ENCODE measurements at regions not wholly inside any gene's neighbourhood (a gene's known extent, or its start where the extent isn't known, plus 50 kb on each side); places are given as distances from the start of the nearest gene placed in this dataset.
"Not testable (repeated sequence)": the region's sequence is repeated elsewhere in the genome, so short reads cannot be mapped to it uniquely, and the experiment has no call there.

DNA sequence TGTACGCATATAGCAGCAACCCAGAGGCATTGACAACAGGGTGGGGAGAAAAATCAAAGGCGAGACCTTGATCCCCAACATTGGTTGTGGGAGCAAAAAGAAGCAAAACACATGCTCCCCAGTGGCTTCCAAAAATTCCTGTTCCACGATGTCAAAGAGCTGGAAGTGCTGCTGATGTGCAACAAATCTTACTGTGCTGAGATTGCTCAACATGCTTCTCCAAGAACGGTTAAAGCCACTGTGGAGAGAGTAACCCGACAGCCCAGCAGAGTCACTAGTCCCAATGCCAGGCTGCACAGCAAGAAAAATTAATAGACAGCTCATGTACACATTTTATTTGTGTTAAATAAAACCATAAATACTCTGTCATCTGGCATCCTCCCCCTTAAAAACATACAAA is 179.9 kb upstream of the PFN2 start:
- no peak for DNase-seq

- peak; percentile 19 for DNase-seq
Measured at GRCh38 chr3:150149651-150150051, 179.0 kb upstream of the PFN2 start.

GRCh38 chr3:150148227-150148626 is 177.5 kb upstream of the PFN2 start:
- no peak for DNase-seq

DNA sequence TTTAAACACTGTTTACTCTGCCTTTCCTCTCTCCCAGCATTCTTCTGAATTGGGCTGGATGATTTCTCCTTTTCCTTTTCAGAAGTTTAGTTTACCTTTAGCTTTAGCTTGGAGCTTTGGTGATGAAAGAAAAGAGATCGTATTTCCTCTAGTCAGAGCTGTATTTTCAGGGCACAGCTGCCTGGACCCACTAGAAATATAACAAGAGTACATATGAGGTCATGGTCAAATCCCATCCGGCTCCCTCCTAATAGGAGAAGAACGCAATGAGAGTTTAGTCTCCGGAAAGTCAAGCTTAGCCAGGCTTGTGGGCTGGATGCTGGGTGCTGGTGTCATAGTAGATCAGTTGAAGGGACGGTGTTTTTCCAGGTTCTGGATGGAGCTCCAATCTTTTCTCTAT is 177.1 kb upstream of the PFN2 start:
- DNase-seq, result no peak

DNA sequence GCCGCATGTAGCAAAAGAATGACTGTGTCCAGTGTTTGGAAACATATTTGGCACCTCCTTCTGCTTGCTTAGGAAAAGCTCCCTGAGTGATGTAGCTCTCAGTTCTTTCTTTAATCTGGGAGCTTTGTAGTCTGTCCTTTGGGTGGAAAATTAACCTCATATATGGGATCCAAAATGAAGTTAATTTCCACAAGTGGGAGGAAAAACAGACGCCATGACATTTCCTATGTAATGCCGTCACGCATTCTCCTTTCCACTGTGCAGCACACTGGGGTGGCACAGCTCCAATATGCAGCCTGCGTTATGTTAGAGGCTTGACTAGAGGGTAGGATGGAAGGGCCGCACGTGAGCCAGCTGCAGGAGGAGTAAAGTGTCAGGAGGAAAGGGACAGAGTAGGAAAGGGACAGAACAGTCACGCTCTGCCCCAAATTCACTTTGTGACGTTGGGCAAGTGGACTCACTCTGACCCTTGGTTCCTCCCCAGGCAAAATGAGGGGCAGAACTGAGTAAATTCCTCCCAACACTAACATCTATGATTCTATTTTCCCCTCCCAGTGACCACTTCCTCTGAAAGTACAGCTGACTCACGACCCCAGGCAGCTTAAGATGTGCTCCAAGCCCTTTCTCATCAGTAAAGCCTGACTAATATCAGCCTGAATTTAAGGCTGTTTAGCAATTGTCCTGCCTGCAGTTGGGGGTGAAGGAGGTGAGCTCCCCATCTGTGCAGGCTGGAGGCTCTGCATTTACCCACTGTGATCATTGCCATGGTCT is 176.5 kb upstream of the PFN2 start:
- peak; percentile 90 for DNase-seq

GRCh38 chr3:150145659-150146058 is 175.0 kb upstream of the PFN2 start:
- DNase-seq, result no peak

GRCh38 chr3:150144191-150144708 is 173.6 kb upstream of the PFN2 start:
- no peak for DNase-seq

GRCh38 chr3:150142936-150143335 is 172.2 kb upstream of the PFN2 start:
- no peak for DNase-seq

DNA sequence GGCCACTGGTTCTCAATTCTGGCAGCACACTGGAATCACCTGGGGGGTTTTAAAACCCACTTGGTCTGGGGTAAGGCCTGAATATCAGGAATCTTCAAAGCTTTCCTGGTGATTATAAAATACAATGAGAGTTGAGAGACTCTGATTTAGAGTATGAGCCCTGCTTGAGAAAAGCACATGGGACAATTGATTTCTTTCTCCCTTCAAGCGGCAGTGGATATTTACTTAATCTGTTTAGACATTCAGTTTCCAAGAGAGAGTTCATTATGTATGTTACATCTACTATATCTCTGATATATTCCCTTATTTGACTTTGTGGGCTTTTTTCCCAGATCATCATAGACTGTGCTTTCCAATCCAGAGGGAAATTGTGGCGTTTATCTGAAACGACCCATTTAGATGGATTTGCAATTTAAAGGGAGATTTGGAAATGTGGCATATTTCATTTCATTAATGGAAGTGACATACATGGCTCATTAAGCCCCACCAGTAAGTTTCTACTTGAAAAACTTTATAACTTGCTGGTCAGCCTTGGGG is 171.2 kb upstream of the PFN2 start:
- DNase-seq, result no peak

DNA sequence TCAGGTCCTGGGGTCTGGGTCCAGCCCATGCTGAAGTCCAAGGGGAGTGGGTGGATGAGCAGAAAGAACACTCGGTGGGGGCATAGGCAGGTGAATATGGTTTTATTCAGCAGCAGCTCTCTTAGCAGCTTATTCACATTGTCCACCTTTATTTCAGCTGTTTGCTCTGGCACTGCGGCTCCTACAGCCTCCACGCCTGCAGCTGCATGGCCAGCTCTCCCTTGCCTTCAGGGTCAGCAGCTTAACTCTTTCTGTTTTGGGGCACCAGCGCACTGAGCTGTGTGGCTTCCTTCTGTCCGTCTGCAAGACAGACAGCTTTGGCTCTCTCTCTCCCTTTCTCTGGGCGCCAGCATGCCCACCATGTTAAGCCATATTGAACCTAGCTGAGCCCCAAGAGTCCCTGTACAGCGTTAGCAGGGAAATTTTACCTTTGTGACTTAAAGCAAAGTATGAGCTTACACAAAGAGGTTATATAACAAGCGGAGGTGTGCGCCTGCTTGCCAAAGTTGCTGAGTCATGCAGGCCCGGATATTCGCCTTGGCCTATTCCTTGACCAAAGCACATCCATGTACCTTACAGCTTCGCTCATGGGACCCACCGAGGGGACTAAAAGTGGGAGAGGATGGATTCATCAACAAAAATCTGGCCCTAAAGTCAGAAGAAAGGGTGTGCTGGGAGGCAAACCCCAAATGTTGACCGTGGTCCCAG is 170.1 kb upstream of the PFN2 start:
- DNase-seq, result no peak

DNA sequence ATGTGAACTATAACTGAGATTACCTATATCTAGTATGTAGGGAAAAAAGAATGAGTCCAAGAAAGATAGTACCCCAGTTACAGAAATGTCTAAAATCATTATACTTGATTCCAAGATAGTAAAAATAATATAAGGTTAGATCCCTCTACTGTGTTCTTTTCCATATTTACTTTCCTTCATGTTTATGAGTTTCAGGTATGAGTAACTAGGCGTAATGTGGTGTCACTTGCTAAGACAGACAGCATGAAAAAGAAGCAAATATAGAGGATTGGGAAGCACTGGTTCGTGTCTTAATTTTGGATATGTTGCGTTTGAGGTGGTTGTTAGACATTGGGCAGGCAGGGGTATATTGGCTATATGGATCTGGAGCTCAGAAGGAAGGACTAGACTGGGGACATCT is 168.1 kb upstream of the PFN2 start:
- DNase-seq, result no peak

GRCh38 chr3:150136242-150136641 is 165.5 kb upstream of the PFN2 start:
- DNase-seq, result no peak

DNA sequence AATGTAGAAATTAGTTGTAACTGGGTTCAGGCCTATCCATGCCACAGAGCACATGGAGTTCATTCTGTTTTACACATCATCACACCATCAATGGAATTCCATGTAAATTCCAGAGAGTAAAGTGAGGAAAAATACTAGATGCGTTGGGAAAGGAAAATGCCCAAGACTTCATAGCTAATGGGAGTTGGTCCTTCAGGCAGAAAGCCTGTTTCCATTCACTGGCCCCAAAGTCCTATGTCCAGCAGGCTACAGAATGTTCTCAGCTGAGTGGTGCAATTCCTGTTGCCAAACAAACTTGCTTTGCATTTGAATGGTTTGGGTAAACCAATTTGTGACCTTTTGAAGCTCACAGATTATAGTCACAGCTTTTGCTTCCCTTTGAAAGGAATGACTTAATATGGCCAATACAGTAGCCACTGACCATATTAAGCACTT is 164.6 kb upstream of the PFN2 start:
- DNase-seq, result no peak

GRCh38 chr3:150133293-150133692 is 162.6 kb upstream of the PFN2 start:
- DNase-seq, result no peak

DNA sequence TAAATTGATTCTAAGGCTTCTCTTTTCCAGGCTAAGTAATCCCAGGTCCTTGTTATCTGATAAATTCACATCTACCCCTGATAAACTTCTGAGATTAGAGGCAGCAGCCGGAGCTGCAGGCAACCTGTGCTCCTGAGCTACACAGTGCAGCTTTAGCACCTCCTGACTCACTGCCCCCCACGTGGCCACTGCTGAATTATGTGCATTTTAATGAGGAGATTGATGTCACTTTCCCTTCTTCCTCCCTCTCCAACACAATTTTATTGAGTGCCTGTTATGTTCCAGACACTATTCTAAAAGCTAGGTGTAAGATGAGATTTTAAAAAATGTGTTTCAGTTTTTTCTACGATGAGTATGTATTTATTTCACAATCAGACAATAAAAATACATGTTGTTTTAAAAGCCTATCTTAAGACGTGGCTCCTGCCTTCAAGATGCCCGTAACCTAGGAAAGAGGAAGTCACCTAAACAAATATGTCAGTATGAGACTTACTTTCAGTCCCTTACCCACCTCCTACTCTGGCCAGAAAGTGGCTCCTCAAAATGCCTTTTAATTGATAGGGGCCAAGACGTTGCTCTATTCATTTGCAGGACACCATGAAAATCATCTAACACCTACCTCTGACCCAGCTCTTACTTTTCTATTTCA is 161.5 kb upstream of the PFN2 start:
- DNase-seq, result no peak

DNA sequence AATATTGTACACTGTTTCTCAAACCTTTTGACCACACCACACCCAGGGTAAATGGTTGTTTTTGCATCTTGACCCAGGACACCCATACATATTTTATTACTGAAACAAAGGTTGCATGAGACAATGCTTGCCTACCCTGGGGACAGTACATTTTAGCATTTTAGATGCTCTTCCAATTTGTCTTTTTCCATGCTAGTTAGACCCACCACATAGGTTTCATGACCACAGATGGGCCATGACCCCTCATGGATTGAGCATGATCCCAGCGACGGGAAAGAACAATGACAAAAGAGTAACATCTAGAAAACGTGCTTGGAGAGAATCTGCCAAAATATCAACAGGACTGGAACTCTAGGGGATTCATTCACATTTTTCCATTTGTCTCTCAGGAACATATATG is 161.0 kb upstream of the PFN2 start:
- DNase-seq, result no peak

- DNase-seq, result no peak
Measured at GRCh38 chr3:150130404-150131100, 159.9 kb upstream of the PFN2 start.

DNA sequence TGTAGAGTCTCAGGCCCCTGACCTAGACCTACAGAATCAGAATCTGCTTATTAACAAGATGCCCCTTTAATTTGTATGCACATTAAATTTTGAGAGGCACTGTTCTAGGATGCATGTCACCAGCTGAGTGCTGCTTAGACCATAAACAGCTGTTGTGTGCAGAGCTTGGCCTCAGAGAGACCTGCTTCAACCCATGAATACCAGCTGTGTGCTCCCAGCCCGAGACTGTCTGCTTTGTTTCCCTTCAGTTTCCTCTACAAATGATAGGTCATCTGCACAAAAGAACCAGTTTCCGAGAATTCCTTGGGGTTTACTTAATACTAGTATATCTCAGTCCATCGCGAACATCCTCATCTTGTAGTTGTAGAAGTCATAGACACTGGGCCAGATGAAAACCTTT is 158.5 kb upstream of the PFN2 start:
- no peak for DNase-seq

DNA sequence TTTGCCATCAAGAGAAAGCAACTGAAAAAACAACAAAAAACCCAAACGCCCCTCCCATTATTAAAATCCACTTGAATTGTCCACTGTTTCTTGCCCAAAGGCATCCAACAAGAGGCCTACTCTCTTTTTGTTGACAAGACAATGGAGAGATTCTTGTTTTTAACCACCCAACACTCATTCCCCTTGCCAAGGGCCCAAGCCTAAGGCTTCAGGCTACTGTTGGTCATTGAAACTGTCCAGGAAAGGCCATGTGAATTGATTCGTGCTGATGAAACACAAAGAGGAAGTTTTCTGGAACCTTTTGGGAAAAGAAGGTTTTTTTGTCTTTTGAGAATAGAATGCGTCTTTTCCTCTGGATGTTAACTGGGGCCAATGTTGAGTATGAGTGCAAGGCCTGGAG is 157.4 kb upstream of the PFN2 start:
- DNase-seq, result no peak

GRCh38 chr3:150127011-150127490 is 156.4 kb upstream of the PFN2 start:
- DNase-seq, result no peak

DNA sequence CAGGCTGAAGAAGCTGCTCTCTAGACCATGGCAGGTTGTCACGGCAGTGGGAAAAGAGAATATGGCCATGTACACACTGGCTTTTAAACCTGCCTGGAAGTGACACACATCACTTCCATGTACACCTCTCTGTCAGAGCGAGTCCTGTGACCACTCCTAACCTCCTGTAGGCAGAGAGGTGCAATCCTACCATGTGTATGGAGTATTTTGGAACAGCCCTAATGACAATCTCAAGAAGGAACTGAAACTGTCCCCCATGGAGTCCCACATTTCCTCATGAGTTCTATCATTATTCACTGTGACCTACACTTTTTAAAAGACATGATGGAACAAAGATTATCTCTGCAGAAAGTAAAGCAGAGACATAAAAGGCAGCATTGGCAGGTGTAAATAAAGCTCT is 153.4 kb upstream of the PFN2 start:
- DNase-seq, result no peak

- DNase-seq, result not testable (repeated sequence)
Measured at GRCh38 chr3:150123249-150123648, 152.6 kb upstream of the PFN2 start.

GRCh38 chr3:150118219-150118618 is 147.5 kb upstream of the PFN2 start:
- no peak for DNase-seq

Measured in NCI-H226 (cell line).